ENCODE measurements at regions not wholly inside any gene's neighbourhood (a gene's known extent, or its start where the extent isn't known, plus 50 kb on each side); places are given as distances from the start of the nearest gene placed in this dataset.

GRCh38 chr1:230519246-230519645 lies 93.1 kb upstream of the PGBD5 start:
- H3K4me3 ChIP-seq (ENCODE audit: low read depth, low read length): no peak overlapping the region
- no peak for DNase-seq (ENCODE audit: low read depth)
- TF ChIP-seq CTCF (IDR thresholded peaks at IDR 0.05; ENCODE audit: insufficient read depth, low read depth, low read length): no peak

GRCh38 chr1:230518511-230518910 lies 92.4 kb upstream of the PGBD5 start:
- no peak for TF ChIP-seq CTCF (IDR thresholded peaks at IDR 0.05; ENCODE audit: insufficient read depth, low read depth, low read length)
- DNase-seq (ENCODE audit: low read depth): no peak
- H3K4me3 ChIP-seq (ENCODE audit: low read depth, low read length): no peak overlapping the region

GRCh38 chr1:230517786-230518185 lies 91.7 kb upstream of the PGBD5 start:
- TF ChIP-seq CTCF (IDR thresholded peaks at IDR 0.05; ENCODE audit: insufficient read depth, low read depth, low read length): no peak
- H3K4me3 ChIP-seq (ENCODE audit: low read depth, low read length): no peak overlapping the region
- no peak for DNase-seq (ENCODE audit: low read depth)

GRCh38 chr1:230517326-230517725 lies 91.2 kb upstream of the PGBD5 start:
- no peak for DNase-seq (ENCODE audit: low read depth)
- no peak for TF ChIP-seq CTCF (IDR thresholded peaks at IDR 0.05; ENCODE audit: insufficient read depth, low read depth, low read length)
- H3K4me3 ChIP-seq (ENCODE audit: low read depth, low read length): no peak overlapping the region

GRCh38 chr1:230516889-230517288 lies 90.8 kb upstream of the PGBD5 start:
- no peak for DNase-seq (ENCODE audit: low read depth)
- no peak overlapping the region for H3K4me3 ChIP-seq (ENCODE audit: low read depth, low read length)
- no peak for TF ChIP-seq CTCF (IDR thresholded peaks at IDR 0.05; ENCODE audit: insufficient read depth, low read depth, low read length)

GRCh38 chr1:230515451-230516145 lies 89.5 kb upstream of the PGBD5 start:
- DNase-seq (ENCODE audit: low read depth): no peak

More at GRCh38 chr1:230515451-230516145, 89.5 kb upstream of the PGBD5 start:
- no peak for TF ChIP-seq CTCF (IDR thresholded peaks at IDR 0.05; ENCODE audit: insufficient read depth, low read depth, low read length)
- no peak overlapping the region for H3K4me3 ChIP-seq (ENCODE audit: low read depth, low read length)

All from fibroblast of villous mesenchyme (primary cell).